A549 (cell line): ENCODE measurements at regions not wholly inside any gene's neighbourhood (a gene's known extent, or its start where the extent isn't known, plus 50 kb on each side); places are given as distances from the start of the nearest gene placed in this dataset.

Experiments used
- ATAC-seq, 2 experiments: fragments of 200-7000 bp in 1 of 2; fragments of >200 bp in 1 of 2; cut with Nextera tagmentation in 1 of 2; cut with Tn5 transposase in 1 of 2; 3 replicates each; pipeline versions ENCODE4 v1.8.0 to v1.9.1; 2018 to 2020; ENCODE audit warnings: mild to moderate bottlenecking in 1 of 2, moderate library complexity in 1 of 2
- CTCF ChIA-PET: fragments of 300-600 bp; sonication (Branson Sonifier 250); formaldehyde crosslinking; extraction: SDS; loops from one replicate; lab custom pipeline; 2021; ENCODE audit warnings: antibody characterized with exemption, inconsistent platforms; lab: Yijun Ruan, JAX
- POLR2A ChIA-PET: fragments of 350-600 bp; formaldehyde crosslinking; extraction: SDS; loops from one replicate; lab custom pipeline; 2021; ENCODE audit warnings: antibody characterized with exemption, inconsistent platforms; lab: Yijun Ruan, JAX
- DNase-seq, 2 experiments: peaks; one replicate each; pipeline versions ENCODE4 v3.0.0 to v3.0.0-alpha.2; 2011 to 2016; ENCODE audit warnings: low read depth in 1 of 2, low spot score in 1 of 2
- FAIRE-seq: peaks from 2 replicates; lab custom pipeline; 2011; peaks lifted over from hg19 to GRCh38; lab: Jason Lieb, UNC
- H3K27ac ChIP-seq, 2 experiments: fragments of >200 bp; sonication (Bioruptor Twin); formaldehyde crosslinking; 3 replicates each; pipeline ENCODE4 v1.5.1; 2016 to 2017
- H3K4me1 ChIP-seq: fragments of >200 bp; sonication (Bioruptor Twin); formaldehyde crosslinking; 3 replicates; pipeline ENCODE4 v1.6.1; 2016
- H3K4me2 ChIP-seq: fragments of >200 bp; sonication (Bioruptor Twin); formaldehyde crosslinking; 3 replicates; pipeline ENCODE4 v1.6.1; 2016
- H3K4me3 ChIP-seq: fragments of >200 bp; sonication (Bioruptor Twin); formaldehyde crosslinking; 3 replicates; pipeline ENCODE4 v1.5.1; 2016
- H3K9me3 ChIP-seq: fragments of >200 bp; sonication (Bioruptor Twin); formaldehyde crosslinking; 3 replicates; pipeline ENCODE4 v1.6.1; 2016
- BCL3 ChIP-seq: fragments of >200 bp; sonication (Bioruptor Twin); formaldehyde crosslinking; IDR thresholded peaks from 3 replicates; pipeline ENCODE4 v1.6.1; 2016
- BHLHE40 ChIP-seq: IDR thresholded peaks from 2 replicates; pipeline ENCODE4 v1.6.1; 2012; ENCODE audit warnings: low read depth, low read length, inconsistent platforms
- CTCF ChIP-seq: fragments of >200 bp; sonication (Bioruptor Twin); formaldehyde crosslinking; IDR thresholded peaks from 3 replicates; pipeline ENCODE4 v1.5.1; 2016
- E2F6 ChIP-seq: IDR thresholded peaks from 2 replicates; pipeline ENCODE4 v1.6.1; 2012; ENCODE audit warnings: low read depth, borderline replicate concordance
- EHF ChIP-seq: fragments of 250-450 bp; sonication (Bioruptor Pico); IDR thresholded peaks from 2 replicates; pipeline ENCODE4 v1.5.0; 2020; ENCODE audit warnings: mild to moderate bottlenecking
- ELK1 ChIP-seq: fragments of 150-350 bp; IDR thresholded peaks from 2 replicates; pipeline ENCODE4 v1.6.1; 2014; ENCODE audit warnings: low read depth, mild to moderate bottlenecking, low read length
- GATA3 ChIP-seq: IDR thresholded peaks from 2 replicates; pipeline ENCODE4 v1.6.1; 2012; ENCODE audit warnings: borderline replicate concordance
- HEYL ChIP-seq: fragments of 250-450 bp; sonication (Bioruptor Pico); IDR thresholded peaks from 2 replicates; pipeline ENCODE4 v1.8.0; 2021; ENCODE audit warnings: mild to moderate bottlenecking, moderate library complexity
- HOXB13 ChIP-seq: fragments of 250-450 bp; sonication (Bioruptor Pico); IDR thresholded peaks from 2 replicates; pipeline ENCODE4 v1.5.0; 2020; ENCODE audit warnings: low read depth, mild to moderate bottlenecking, moderate library complexity
- JUNB ChIP-seq: fragments of >200 bp; sonication (Bioruptor Twin); formaldehyde crosslinking; IDR thresholded peaks from 2 replicates; pipeline ENCODE4 v1.6.1; 2016
- MAZ ChIP-seq: fragments of 150-350 bp; IDR thresholded peaks from 2 replicates; pipeline ENCODE4 v1.6.1; 2014; ENCODE audit warnings: antibody characterized with exemption, low read depth, low read length, borderline replicate concordance
- NFE2L2 ChIP-seq: fragments of 150-350 bp; conservative IDR thresholded peaks from 2 replicates; pipeline ENCODE4 v1.6.1; 2014; ENCODE audit warnings: low read length
- NPAS2 ChIP-seq: fragments of 250-450 bp; sonication (Bioruptor Pico); IDR thresholded peaks from 2 replicates; pipeline ENCODE4 v1.8.0; 2022; ENCODE audit warnings: mild to moderate bottlenecking, moderate library complexity, borderline replicate concordance
- RAD21 ChIP-seq, 2 experiments: fragments of >200 bp in 1 of 2; sonication (Bioruptor Twin) in 1 of 2; formaldehyde crosslinking in 1 of 2; IDR thresholded peaks in 1 of 2; conservative IDR thresholded peaks in 1 of 2; 2 replicates in 1 of 2; 3 replicates in 1 of 2; pipeline ENCODE4 v1.6.1; 2012 to 2018; ENCODE audit warnings: inconsistent platforms in 1 of 2
- RCOR1 ChIP-seq: fragments of 150-350 bp; IDR thresholded peaks from 2 replicates; pipeline ENCODE4 v1.6.1; 2014; ENCODE audit warnings: antibody characterized with exemption, low read length, low read depth
- REST ChIP-seq: fragments of 200-600 bp; sonication (generic); IDR thresholded peaks from 2 replicates; pipeline ENCODE4 v1.6.1; 2016; ENCODE audit warnings: antibody characterized with exemption, mild to moderate bottlenecking, moderate library complexity
- SMC3 ChIP-seq: fragments of >200 bp; sonication (Bioruptor Twin); formaldehyde crosslinking; IDR thresholded peaks from 3 replicates; pipeline ENCODE4 v1.6.1; 2018; ENCODE audit warnings: inconsistent platforms
- SREBF2 ChIP-seq: fragments of 450-650 bp; IDR thresholded peaks from 2 replicates; pipeline ENCODE4 v1.6.1; 2014; ENCODE audit warnings: mild to moderate bottlenecking, moderate library complexity
- TP53 ChIP-seq: fragments of 250-450 bp; sonication (Bioruptor Pico); IDR thresholded peaks from 2 replicates; pipeline ENCODE4 v1.5.0; 2021; ENCODE audit warnings: mild to moderate bottlenecking, moderate library complexity
- USF2 ChIP-seq: fragments of 450-650 bp; IDR thresholded peaks from 2 replicates; pipeline ENCODE4 v1.6.1; 2014; ENCODE audit warnings: antibody characterized with exemption
- WGBS: methylation state at CpG from one replicate; pipeline ENCODE4 v1.1.6; 2017; ENCODE audit errors: missing lambda C conversion rate; 5-methylcytosine and 5-hydroxymethylcytosine counted together
- TF ChIP-seq, protein P1 (sequence below): fragments of >200 bp; sonication (Bioruptor Twin); formaldehyde crosslinking; IDR thresholded peaks from 2 replicates; pipeline ENCODE4 v1.6.1; 2016

DNA sequence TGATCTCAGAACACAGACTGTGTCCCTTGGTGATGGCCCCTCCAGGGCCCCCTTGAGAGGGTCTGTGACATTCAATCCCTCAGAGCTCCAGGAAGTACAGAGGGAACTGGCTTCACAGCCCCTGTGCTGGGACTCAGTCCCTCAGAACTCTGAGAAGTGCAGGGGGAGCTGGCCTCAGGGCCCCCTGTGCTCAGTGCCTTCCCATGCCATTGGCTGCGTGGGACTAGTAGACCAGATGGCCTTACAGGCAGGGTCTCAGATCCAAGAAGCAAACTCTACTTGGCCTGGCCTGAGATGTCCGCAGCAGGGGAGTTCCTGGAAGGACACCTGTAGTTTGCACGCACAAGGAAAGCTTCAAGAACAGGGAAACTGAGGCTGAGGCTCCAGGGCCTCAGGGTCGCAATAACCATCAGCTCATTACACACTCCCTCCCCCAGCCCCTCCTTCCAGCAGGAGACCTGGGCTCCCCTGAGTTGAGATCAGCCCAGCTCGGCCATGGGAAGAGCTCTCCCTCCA, 138.4 kb downstream of the BRD1 start (continued):
- TF ChIP-seq BCL3 (no peak), USF2 (no peak)
- TF ChIP-seq, all 56 proteins: peak for 0

DNA sequence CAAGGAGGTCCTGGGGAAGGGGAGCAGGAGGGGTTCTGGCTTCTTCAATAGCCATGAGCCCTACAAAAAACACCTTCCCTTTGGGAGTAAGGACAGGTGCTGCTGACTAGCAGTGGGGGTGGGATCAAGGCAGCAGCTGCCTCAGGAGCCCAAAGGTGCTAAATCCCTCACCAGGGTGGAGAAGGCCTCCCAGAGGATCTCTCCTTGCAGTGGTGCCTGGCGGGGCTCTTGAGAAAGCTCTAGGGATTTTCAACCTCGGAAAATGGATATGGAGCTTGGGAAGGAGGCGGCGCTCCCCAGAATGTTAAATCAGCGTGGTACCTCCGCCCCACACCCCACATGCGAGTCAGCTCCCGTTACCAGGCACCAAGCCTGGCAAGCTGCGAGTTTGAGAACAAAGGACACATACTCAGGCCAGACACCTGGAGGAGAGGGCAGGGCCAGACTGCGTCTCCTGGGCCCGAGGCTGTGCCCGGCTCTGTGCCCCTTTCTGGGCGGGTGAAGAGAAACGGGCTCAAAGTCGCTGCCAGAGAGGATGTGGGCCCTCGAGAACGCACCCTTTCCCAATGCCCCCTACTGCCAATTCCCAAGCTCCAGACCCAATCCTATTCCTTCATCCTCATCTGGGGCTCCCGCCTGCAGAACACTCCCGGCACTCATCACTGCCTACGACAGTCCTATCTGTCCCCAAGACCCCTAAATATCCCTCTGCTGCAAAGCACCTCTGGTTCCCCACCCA, 139.0 kb downstream of the BRD1 start:
- 9% methylated on average over 15 of the region's 20 CpGs for WGBS
- FAIRE-seq, result no peak
- no peak overlapping the region for H3K4me2 ChIP-seq
- ATAC-seq, result no peak
- no peak overlapping the region for H3K4me3 ChIP-seq
- TF ChIP-seq TP53 (CRISPR knock-in tag) (no peak), HEYL (no peak), SMC3 (no peak), JUNB (no peak), E2F6 (no peak), CTCF (no peak), RAD21 (conservative IDR thresholded peaks at IDR 0.05 in 1 of 2, IDR thresholded peaks at IDR 0.05 in 1 of 2) (no peak), SREBF2 (no peak), RCOR1 (no peak), HOXB13 (CRISPR knock-in tag) (no peak), ELK1 (no peak), MAZ (no peak), BHLHE40 (no peak), BCL3 (no peak), GATA3 (no peak), NPAS2 (no peak), EHF (CRISPR knock-in tag) (no peak), REST (no peak), NFE2L2 (no peak)
- TF ChIP-seq, protein P1, sequence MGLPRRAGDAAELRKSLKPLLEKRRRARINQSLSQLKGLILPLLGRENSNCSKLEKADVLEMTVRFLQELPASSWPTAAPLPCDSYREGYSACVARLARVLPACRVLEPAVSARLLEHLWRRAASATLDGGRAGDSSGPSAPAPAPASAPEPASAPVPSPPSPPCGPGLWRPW, result no peak
- H3K27ac ChIP-seq, result no peak overlapping the region
- ChIA-PET CTCF (no interaction called here), POLR2A (no interaction called here)
- H3K4me1 ChIP-seq, result no peaks in the 10 kb centered on the region
- DNase-seq, result no peak
- H3K9me3 ChIP-seq, result 0 out of 3 replicates have a peak, but pooled peaks cover 3% of the 10 kb centered on the region
